OCI-LY7 (cell line): ENCODE measurements at regions not wholly inside any gene's neighbourhood (a gene's known extent, or its start where the extent isn't known, plus 50 kb on each side); places are given as distances from the start of the nearest gene placed in this dataset.

Source experiments
- BruUV-seq: library from RNA; stranded (reverse); fragments of 400-500 nt; replicated peaks from 2 replicates; lab custom pipeline; 2021; lab: Mats Ljungman, UMichigan
- CTCF ChIA-PET: fragments of 300-600 bp; sonication (Branson Sonifier 250); formaldehyde crosslinking; loops from one replicate; lab custom pipeline; 2022; ENCODE audit warnings: antibody characterized with exemption; ENCODE audit not compliant: unreplicated experiment; lab: Charles Lee
- POLR2A ChIA-PET: fragments of 300-600 bp; sonication (Branson Sonifier 250); formaldehyde crosslinking; loops from one replicate; lab custom pipeline; 2022; ENCODE audit warnings: antibody characterized with exemption; lab: Charles Lee
- DNase-seq: peaks from one replicate; pipeline ENCODE4 v3.0.0-alpha.2; 2015; ENCODE audit warnings: low spot score
- H2AFZ ChIP-seq: fragments of 200-600 bp; sonication (generic), shearing (Covaris generic); 2 replicates; pipeline ENCODE4 v1.6.1; 2014; ENCODE audit warnings: mild to moderate bottlenecking, antibody characterized with exemption, low read length, moderate library complexity
- H3K27ac ChIP-seq: fragments of 200-600 bp; sonication (generic); 2 replicates; pipeline ENCODE4 v1.5.1; 2014; ENCODE audit warnings: mixed run types, low read depth, mild to moderate bottlenecking, moderate library complexity, low read length, inconsistent platforms; ENCODE audit not compliant: poor library complexity, severe bottlenecking
- H3K36me3 ChIP-seq: fragments of 200-600 bp; sonication (generic); 2 replicates; pipeline ENCODE4 v1.6.1; 2014; ENCODE audit warnings: mild to moderate bottlenecking, antibody characterized with exemption, low read length, moderate library complexity, mixed read lengths; ENCODE audit not compliant: insufficient read depth
- H3K4me1 ChIP-seq: fragments of 200-600 bp; sonication (generic); 2 replicates; pipeline ENCODE4 v1.5.1; 2014; ENCODE audit warnings: mild to moderate bottlenecking, low read length; ENCODE audit not compliant: insufficient read depth, poor library complexity, severe bottlenecking
- H3K4me2 ChIP-seq: fragments of 200-600 bp; sonication (generic); 2 replicates; pipeline ENCODE4 v1.6.1; 2014; ENCODE audit warnings: mild to moderate bottlenecking, low read length
- H3K4me3 ChIP-seq: fragments of 200-600 bp; sonication (generic); 2 replicates; pipeline ENCODE4 v1.5.1; 2014; ENCODE audit warnings: mild to moderate bottlenecking, low read depth, low read length; ENCODE audit not compliant: poor library complexity, severe bottlenecking
- H3K79me2 ChIP-seq: fragments of 200-600 bp; sonication (generic); 2 replicates; pipeline ENCODE4 v1.6.1; 2016; ENCODE audit warnings: low read depth, mild to moderate bottlenecking, low read length, moderate library complexity, mixed read lengths; ENCODE audit not compliant: insufficient read depth
- H3K9me2 ChIP-seq: fragments of 200-600 bp; sonication (generic); 2 replicates; pipeline ENCODE4 v1.6.1; 2016; ENCODE audit warnings: mild to moderate bottlenecking, low read length, mixed read lengths; ENCODE audit not compliant: insufficient read depth
- H3K9me3 ChIP-seq: fragments of 200-600 bp; sonication (generic); 2 replicates; pipeline ENCODE4 v1.6.1; 2014; ENCODE audit warnings: mild to moderate bottlenecking, mixed run types, low read length, mixed read lengths
- H4K20me1 ChIP-seq: fragments of 200-600 bp; sonication (generic); 2 replicates; pipeline ENCODE4 v1.6.1; 2014; ENCODE audit warnings: mild to moderate bottlenecking, antibody characterized with exemption, low read length, moderate library complexity, mixed read lengths; ENCODE audit not compliant: insufficient read depth
- EZH2phosphoT487 ChIP-seq: fragments of 200-600 bp; sonication (generic); IDR thresholded peaks from 2 replicates; pipeline ENCODE4 v1.6.1; 2018; ENCODE audit warnings: low read depth, borderline replicate concordance, mild to moderate bottlenecking, mixed run types, antibody characterized with exemption, low read length, moderate library complexity, mixed read lengths
- intact Hi-C: fragments of 100-400 bp; cut with micrococcal nuclease; formaldehyde crosslinking; loops from one replicate; pipeline ENCODE4 v1.10.0; 2022; ENCODE audit not compliant: unreplicated experiment
- TF ChIP-seq, protein P1 (sequence below): fragments of 200-600 bp; sonication (generic); conservative IDR thresholded peaks from 2 replicates; pipeline ENCODE4 v1.5.1; 2014; ENCODE audit warnings: mild to moderate bottlenecking, antibody characterized with exemption, low read length, moderate library complexity, mixed read lengths

GRCh38 chr10:45520476-45520875, 146.5 kb downstream of the ALOX5 start:
- ChIA-PET POLR2A (no interaction called here), CTCF (no interaction called here)
- BruUV-seq, result no TSS peak
- intact Hi-C loops, result loop anchor here (5.0 kb wide), 2 partner anchors 72 to 152 kb away; partner anchors contain the start of gene ZFAND4
- no peaks in the 10 kb centered on the region for H3K9me3 ChIP-seq
- no peaks in the 10 kb centered on the region for H4K20me1 ChIP-seq
- no peak for TF ChIP-seq EZH2phosphoT487
- TF ChIP-seq, protein P1, sequence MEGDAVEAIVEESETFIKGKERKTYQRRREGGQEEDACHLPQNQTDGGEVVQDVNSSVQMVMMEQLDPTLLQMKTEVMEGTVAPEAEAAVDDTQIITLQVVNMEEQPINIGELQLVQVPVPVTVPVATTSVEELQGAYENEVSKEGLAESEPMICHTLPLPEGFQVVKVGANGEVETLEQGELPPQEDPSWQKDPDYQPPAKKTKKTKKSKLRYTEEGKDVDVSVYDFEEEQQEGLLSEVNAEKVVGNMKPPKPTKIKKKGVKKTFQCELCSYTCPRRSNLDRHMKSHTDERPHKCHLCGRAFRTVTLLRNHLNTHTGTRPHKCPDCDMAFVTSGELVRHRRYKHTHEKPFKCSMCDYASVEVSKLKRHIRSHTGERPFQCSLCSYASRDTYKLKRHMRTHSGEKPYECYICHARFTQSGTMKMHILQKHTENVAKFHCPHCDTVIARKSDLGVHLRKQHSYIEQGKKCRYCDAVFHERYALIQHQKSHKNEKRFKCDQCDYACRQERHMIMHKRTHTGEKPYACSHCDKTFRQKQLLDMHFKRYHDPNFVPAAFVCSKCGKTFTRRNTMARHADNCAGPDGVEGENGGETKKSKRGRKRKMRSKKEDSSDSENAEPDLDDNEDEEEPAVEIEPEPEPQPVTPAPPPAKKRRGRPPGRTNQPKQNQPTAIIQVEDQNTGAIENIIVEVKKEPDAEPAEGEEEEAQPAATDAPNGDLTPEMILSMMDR, result peak; percentile 80
- no peak overlapping the region for H3K4me3 ChIP-seq
- no peak overlapping the region for H2AFZ ChIP-seq
- no peaks in the 10 kb centered on the region for H3K9me2 ChIP-seq
- peak; percentile 65 for DNase-seq
- no peak overlapping the region for H3K4me2 ChIP-seq
- no peak overlapping the region for H3K27ac ChIP-seq
- no peaks in the 10 kb centered on the region for H3K36me3 ChIP-seq
- H3K79me2 ChIP-seq, result no peaks in the 10 kb centered on the region
- H3K4me1 ChIP-seq, result no peaks in the 10 kb centered on the region

- no TSS peak for BruUV-seq
- Histone ChIP-seq H3K9me2 (no peaks in the 10 kb centered on the region), H3K36me3 (no peaks in the 10 kb centered on the region), H3K79me2 (no peaks in the 10 kb centered on the region), H3K9me3 (no peaks in the 10 kb centered on the region), H4K20me1 (no peaks in the 10 kb centered on the region), H3K4me1 (no peaks in the 10 kb centered on the region), H2AFZ (no peak overlapping the region), H3K4me3 (no peak overlapping the region), H3K4me2 (no peak overlapping the region), H3K27ac (no peak overlapping the region)
- ChIA-PET CTCF (interaction anchor here (1.0 kb wide), 1 partner anchor 26 kb away, joined by 3 read pairs; no protein-coding TSS in a partner anchor), POLR2A (interaction anchor here (0.6 kb wide), 1 partner anchor 10 kb away, joined by 5 read pairs; no protein-coding TSS in a partner anchor)
- intact Hi-C loops, result no loop called here
- no peak for DNase-seq
- TF ChIP-seq, protein P1, result no peak
- TF ChIP-seq EZH2phosphoT487, result no peak
These were observed 144.7 kb downstream of the ALOX5 start for GRCh38 chr10:45518741-45519140.

GRCh38 chr10:45515630-45516029, 141.6 kb downstream of the ALOX5 start:
- Histone ChIP-seq H4K20me1 (no peaks in the 10 kb centered on the region), H3K9me2 (no peaks in the 10 kb centered on the region), H3K4me1 (no peaks in the 10 kb centered on the region), H3K36me3 (no peaks in the 10 kb centered on the region), H2AFZ (no peak overlapping the region), H3K4me2 (no peak overlapping the region), H3K4me3 (no peak overlapping the region), H3K27ac (no peak overlapping the region), H3K9me3 (no peaks in the 10 kb centered on the region), H3K79me2 (no peaks in the 10 kb centered on the region)
- CTCF ChIA-PET, result no interaction called here
- intact Hi-C loops, result no loop called here
- no peak for TF ChIP-seq EZH2phosphoT487
- TF ChIP-seq, protein P1, result no peak
- POLR2A ChIA-PET, result no interaction called here
- BruUV-seq, result no TSS peak
- no peak for DNase-seq
